PFSK-1 (cell line): ENCODE measurements at regions not wholly inside any gene's neighbourhood (a gene's known extent, or its start where the extent isn't known, plus 50 kb on each side); places are given as distances from the start of the nearest gene placed in this dataset.

Source experiments
- FOXP2 ChIP-seq: optimal IDR thresholded peaks from 2 replicates; pipeline ENCODE3; 2011; ENCODE audit warnings: borderline replicate concordance, control low read depth, inconsistent platforms; ENCODE audit not compliant: insufficient read depth; ENCODE audit errors: extremely low read length, extremely low read depth
- POLR2AphosphoS5 ChIP-seq: IDR thresholded peaks from 2 replicates; pipeline ENCODE4 v1.6.1; 2012; ENCODE audit warnings: low read depth, mild to moderate bottlenecking, control low read depth, low read length, moderate library complexity
- SIN3A ChIP-seq: IDR thresholded peaks from 2 replicates; pipeline ENCODE4 v1.6.1; 2012; ENCODE audit warnings: mild to moderate bottlenecking, low read length, moderate library complexity, borderline replicate concordance; ENCODE audit not compliant: insufficient read depth
- TAF1 ChIP-seq: IDR thresholded peaks from 2 replicates; pipeline ENCODE4 v1.6.1; 2012; ENCODE audit warnings: low read length, control low read depth, borderline replicate concordance; ENCODE audit not compliant: insufficient read depth
- TF ChIP-seq, protein P1 (sequence below), 2 experiments: IDR thresholded peaks; 2 replicates each; pipeline versions ENCODE4 v1.6.1 to v1.8.0; 2011 to 2012; ENCODE audit warnings: low read depth in 2 of 2, low read length in 2 of 2, control low read depth in 1 of 2, inconsistent platforms in 1 of 2, mild to moderate bottlenecking in 1 of 2, moderate library complexity in 1 of 2; ENCODE audit not compliant: insufficient read depth in 1 of 2

DNA sequence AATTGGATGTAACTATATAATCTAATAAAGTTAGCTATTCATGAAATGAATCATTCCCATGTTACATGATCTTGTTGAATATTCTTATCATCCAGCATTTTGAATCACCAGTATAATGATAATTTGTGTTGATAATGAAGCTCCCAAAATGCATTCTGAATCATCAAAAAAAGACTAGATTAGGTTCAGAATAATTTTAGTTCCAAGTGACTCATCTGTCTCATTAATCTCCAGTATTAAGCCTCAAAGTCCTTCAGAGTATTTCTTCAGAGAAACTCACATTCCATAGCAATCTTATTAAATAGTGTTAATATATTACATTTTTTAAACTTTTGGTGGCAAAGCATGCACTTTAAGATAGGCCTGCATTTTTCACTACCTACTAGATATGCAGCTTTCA is 207.5 kb downstream of the SLITRK5 start:
- TF ChIP-seq POLR2AphosphoS5: no peak
- no peak for TF ChIP-seq TAF1
- no peak for TF ChIP-seq SIN3A
- TF ChIP-seq, protein P1, sequence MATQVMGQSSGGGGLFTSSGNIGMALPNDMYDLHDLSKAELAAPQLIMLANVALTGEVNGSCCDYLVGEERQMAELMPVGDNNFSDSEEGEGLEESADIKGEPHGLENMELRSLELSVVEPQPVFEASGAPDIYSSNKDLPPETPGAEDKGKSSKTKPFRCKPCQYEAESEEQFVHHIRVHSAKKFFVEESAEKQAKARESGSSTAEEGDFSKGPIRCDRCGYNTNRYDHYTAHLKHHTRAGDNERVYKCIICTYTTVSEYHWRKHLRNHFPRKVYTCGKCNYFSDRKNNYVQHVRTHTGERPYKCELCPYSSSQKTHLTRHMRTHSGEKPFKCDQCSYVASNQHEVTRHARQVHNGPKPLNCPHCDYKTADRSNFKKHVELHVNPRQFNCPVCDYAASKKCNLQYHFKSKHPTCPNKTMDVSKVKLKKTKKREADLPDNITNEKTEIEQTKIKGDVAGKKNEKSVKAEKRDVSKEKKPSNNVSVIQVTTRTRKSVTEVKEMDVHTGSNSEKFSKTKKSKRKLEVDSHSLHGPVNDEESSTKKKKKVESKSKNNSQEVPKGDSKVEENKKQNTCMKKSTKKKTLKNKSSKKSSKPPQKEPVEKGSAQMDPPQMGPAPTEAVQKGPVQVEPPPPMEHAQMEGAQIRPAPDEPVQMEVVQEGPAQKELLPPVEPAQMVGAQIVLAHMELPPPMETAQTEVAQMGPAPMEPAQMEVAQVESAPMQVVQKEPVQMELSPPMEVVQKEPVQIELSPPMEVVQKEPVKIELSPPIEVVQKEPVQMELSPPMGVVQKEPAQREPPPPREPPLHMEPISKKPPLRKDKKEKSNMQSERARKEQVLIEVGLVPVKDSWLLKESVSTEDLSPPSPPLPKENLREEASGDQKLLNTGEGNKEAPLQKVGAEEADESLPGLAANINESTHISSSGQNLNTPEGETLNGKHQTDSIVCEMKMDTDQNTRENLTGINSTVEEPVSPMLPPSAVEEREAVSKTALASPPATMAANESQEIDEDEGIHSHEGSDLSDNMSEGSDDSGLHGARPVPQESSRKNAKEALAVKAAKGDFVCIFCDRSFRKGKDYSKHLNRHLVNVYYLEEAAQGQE (IDR thresholded peaks at IDR 0.05; ENCODE audit: insufficient read depth in 1 of 2, low read depth in 2 of 2, low read length in 2 of 2): no peak
- TF ChIP-seq FOXP2: no peak

GRCh38 chr13:87884884-87885283 is 213.7 kb downstream of the SLITRK5 start:
- TF ChIP-seq, protein P1 (IDR thresholded peaks at IDR 0.05; ENCODE audit: insufficient read depth in 1 of 2, low read depth in 2 of 2, low read length in 2 of 2): no peak
- TF ChIP-seq POLR2AphosphoS5 (no peak), SIN3A (no peak), TAF1 (no peak), FOXP2 (no peak)

- no peak for TF ChIP-seq FOXP2
- no peak for TF ChIP-seq SIN3A
- TF ChIP-seq, protein P1 (IDR thresholded peaks at IDR 0.05; ENCODE audit: insufficient read depth in 1 of 2, low read depth in 2 of 2, low read length in 2 of 2): no peak
- no peak for TF ChIP-seq TAF1
- no peak for TF ChIP-seq POLR2AphosphoS5
Measured at GRCh38 chr13:87887459-87888123, 216.4 kb downstream of the SLITRK5 start.

DNA sequence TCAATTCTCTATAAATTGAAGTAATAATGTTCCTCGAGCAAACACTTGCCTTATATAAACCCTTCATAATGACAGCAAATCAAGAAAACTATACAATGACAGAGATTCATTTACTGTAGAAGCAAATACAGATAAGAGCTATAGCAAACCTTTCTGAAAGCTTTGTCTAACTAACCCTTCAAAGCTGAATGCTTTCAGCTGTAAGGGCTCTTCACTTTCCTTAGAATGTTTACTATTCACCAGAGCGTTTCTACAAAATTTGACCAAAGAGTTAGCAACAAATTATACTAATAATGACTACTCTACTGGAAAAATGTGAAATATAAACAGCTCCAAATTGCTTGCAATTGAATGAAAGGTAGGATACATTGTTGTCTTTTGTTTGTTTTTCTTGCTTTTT is 218.1 kb downstream of the SLITRK5 start:
- TF ChIP-seq SIN3A: no peak
- TF ChIP-seq, protein P1 (IDR thresholded peaks at IDR 0.05; ENCODE audit: insufficient read depth in 1 of 2, low read depth in 2 of 2, low read length in 2 of 2): no peak
- no peak for TF ChIP-seq TAF1
- no peak for TF ChIP-seq POLR2AphosphoS5
- TF ChIP-seq FOXP2: no peak

DNA sequence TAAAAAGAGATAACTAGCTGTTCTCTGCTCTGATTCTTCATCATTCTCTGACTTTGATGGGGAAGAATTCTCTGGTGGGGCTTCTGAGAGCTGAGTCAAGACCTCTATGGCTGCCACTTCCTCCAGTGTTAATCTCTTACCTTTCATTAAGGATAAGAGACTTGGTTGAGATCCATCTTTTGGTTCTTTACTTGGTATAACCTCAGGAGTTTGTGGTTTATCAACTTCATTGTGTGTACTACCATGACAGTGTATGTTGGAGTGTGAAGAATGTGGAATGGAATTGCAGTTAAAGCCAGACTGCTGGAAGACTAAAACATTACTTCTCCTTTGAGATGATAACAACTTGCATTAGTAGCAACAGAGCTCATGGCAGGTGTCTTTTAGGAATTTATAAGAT is 222.0 kb downstream of the SLITRK5 start:
- TF ChIP-seq TAF1 (no peak), POLR2AphosphoS5 (no peak), SIN3A (no peak), FOXP2 (no peak)
- TF ChIP-seq, protein P1 (IDR thresholded peaks at IDR 0.05; ENCODE audit: insufficient read depth in 1 of 2, low read depth in 2 of 2, low read length in 2 of 2): no peak
